GM21825 (cell line): ENCODE measurements at regions not wholly inside any gene's neighbourhood (a gene's known extent, or its start where the extent isn't known, plus 50 kb on each side); places are given as distances from the start of the nearest gene placed in this dataset.
"Not testable (repeated sequence)": the region's sequence is repeated elsewhere in the genome, so short reads cannot be mapped to it uniquely, and the experiment has no call there.

ENCODE experiments used
- ATAC-seq: cut with Tn5 transposase; IDR thresholded peaks from one replicate; pipeline ENCODE4 v1.9.1; 2021; ENCODE audit warnings: mild to moderate bottlenecking, moderate library complexity; ENCODE audit not compliant: unreplicated experiment

GRCh38 chr2:139454251-139454650 is 674.1 kb upstream of the NXPH2 start:
- ATAC-seq, result no peak

GRCh38 chr2:139439100-139439499 is 658.9 kb upstream of the NXPH2 start:
- ATAC-seq, result no peak

GRCh38 chr2:139438478-139438877 is 658.3 kb upstream of the NXPH2 start:
- no peak for ATAC-seq

GRCh38 chr2:139427164-139427563 is 647.0 kb upstream of the NXPH2 start:
- no peak for ATAC-seq

- no peak for ATAC-seq
Observed at GRCh38 chr2:139424101-139424500, 643.9 kb upstream of the NXPH2 start.

GRCh38 chr2:139411236-139411635 is 631.0 kb upstream of the NXPH2 start:
- ATAC-seq, result no peak

- not testable (repeated sequence) for ATAC-seq
Observed at GRCh38 chr2:139410833-139411174, 630.6 kb upstream of the NXPH2 start.

GRCh38 chr2:139410147-139410832 is 630.1 kb upstream of the NXPH2 start:
- ATAC-seq, result not testable (repeated sequence)

GRCh38 chr2:139409212-139409611 is 629.0 kb upstream of the NXPH2 start:
- ATAC-seq, result no peak

- no peak for ATAC-seq
Observed at GRCh38 chr2:139403948-139404347, 623.8 kb upstream of the NXPH2 start.

- no peak for ATAC-seq
Observed at GRCh38 chr2:139394801-139395200, 614.6 kb upstream of the NXPH2 start.

- no peak for ATAC-seq
Observed at GRCh38 chr2:139389391-139389790, 609.2 kb upstream of the NXPH2 start.

- no peak for ATAC-seq
Observed at GRCh38 chr2:139386401-139386800, 606.2 kb upstream of the NXPH2 start.

- no peak for ATAC-seq
Observed at GRCh38 chr2:139383532-139383931, 603.3 kb upstream of the NXPH2 start.

- ATAC-seq, result no peak
Observed at GRCh38 chr2:139380051-139380450, 599.9 kb upstream of the NXPH2 start.

- no peak for ATAC-seq
Observed at GRCh38 chr2:139378373-139378772, 598.2 kb upstream of the NXPH2 start.

- ATAC-seq, result no peak
Observed at GRCh38 chr2:139374296-139374850, 594.2 kb upstream of the NXPH2 start.

GRCh38 chr2:139369423-139370409 is 589.5 kb upstream of the NXPH2 start:
- ATAC-seq, result no peak

GRCh38 chr2:139367416-139367815 is 587.2 kb upstream of the NXPH2 start:
- no peak for ATAC-seq

GRCh38 chr2:139366681-139367080 is 586.5 kb upstream of the NXPH2 start:
- ATAC-seq, result no peak

GRCh38 chr2:139365189-139365588 is 585.0 kb upstream of the NXPH2 start:
- no peak for ATAC-seq

GRCh38 chr2:139360654-139361053 is 580.5 kb upstream of the NXPH2 start:
- no peak for ATAC-seq
